HepG2 (cell line): ENCODE measurements at regions not wholly inside any gene's neighbourhood (a gene's known extent, or its start where the extent isn't known, plus 50 kb on each side); places are given as distances from the start of the nearest gene placed in this dataset.

Experiments used
- ATAC-seq: fragments of 200-7000 bp; cut with Tn5 transposase; 3 replicates; pipeline ENCODE4 v1.9.1; 2020; ENCODE audit warnings: mild to moderate bottlenecking, moderate library complexity
- BruUV-seq: library from RNA; stranded (reverse); fragments of 400-500 nt; replicated peaks from 2 replicates; lab custom pipeline; 2021; lab: Mats Ljungman, UMichigan
- CTCF ChIA-PET: fragments of 300-600 bp; formaldehyde crosslinking; extraction: SDS; loops from one replicate; lab custom pipeline; 2021; ENCODE audit warnings: low total read pairs, inconsistent platforms, low intra/inter-chr PET ratio; lab: Yijun Ruan, JAX
- POLR2A ChIA-PET: fragments of 350-600 bp; sonication (Branson Sonifier 250); formaldehyde crosslinking; loops from one replicate; lab custom pipeline; 2020; ENCODE audit warnings: antibody characterized with exemption, inconsistent platforms; lab: Yijun Ruan, JAX
- DNase-seq: peaks from one replicate; pipeline ENCODE4 v3.0.0-alpha.2; 2015; ENCODE audit warnings: low spot score
- FAIRE-seq: peaks from 3 replicates; lab custom pipeline; 2011; peaks lifted over from hg19 to GRCh38; lab: Jason Lieb, UNC
- H2AFZ ChIP-seq: one replicate; pipeline ENCODE4 v1.6.1; 2011; ENCODE audit warnings: low read length, inconsistent platforms
- H3K27ac ChIP-seq: fragments of 300-600 bp; 3 replicates; pipeline ENCODE4 v1.8.0; 2011; ENCODE audit warnings: mixed run types, mild to moderate bottlenecking, mixed read lengths, low read length, inconsistent platforms; ENCODE audit not compliant: insufficient read depth; ENCODE audit errors: extremely low read length
- H3K27me3 ChIP-seq, 2 experiments: fragments of 200-600 bp in 1 of 2; 2 replicates in 1 of 2; 3 replicates in 1 of 2; pipeline versions ENCODE4 v1.6.0 to v1.8.0; 2011; ENCODE audit warnings: low read length in 2 of 2, mild to moderate bottlenecking in 2 of 2, moderate library complexity in 2 of 2, inconsistent platforms in 1 of 2; ENCODE audit not compliant: insufficient read depth in 2 of 2, control insufficient read depth in 1 of 2
- H3K36me3 ChIP-seq, 2 experiments: fragments of 200-600 bp in 1 of 2; replicated peaks in 1 of 2; 2 replicates in 1 of 2; 3 replicates in 1 of 2; pipeline versions ENCODE4 v1.5.1 to v1.8.0; 2011; ENCODE audit warnings: low read length in 2 of 2, inconsistent platforms in 1 of 2; ENCODE audit not compliant: insufficient read depth in 2 of 2, control insufficient read depth in 1 of 2
- H3K4me1 ChIP-seq: 2 replicates; pipeline ENCODE4 v1.5.1; 2012; ENCODE audit warnings: low read length, inconsistent platforms; ENCODE audit not compliant: insufficient read depth
- H3K4me2 ChIP-seq: 2 replicates; pipeline ENCODE4 v1.6.0; 2011; ENCODE audit warnings: low read depth, low read length, inconsistent platforms
- H3K4me3 ChIP-seq, 3 experiments: fragments of 200-600 bp in 1 of 3; sonication (generic), shearing (Covaris generic) in 1 of 3; replicated peaks in 1 of 3; 2 replicates each; pipeline ENCODE4 v1.5.1; 2011 to 2016; ENCODE audit warnings: low read length in 3 of 3, inconsistent platforms in 2 of 3, low read depth in 2 of 3, mild to moderate bottlenecking in 2 of 3, control low read depth in 1 of 3, mixed read lengths in 1 of 3; ENCODE audit not compliant: insufficient read depth in 1 of 3
- H3K79me2 ChIP-seq: one replicate; pipeline ENCODE4 v1.6.1; 2011; ENCODE audit warnings: low read length, inconsistent platforms; ENCODE audit not compliant: insufficient read depth
- H3K9ac ChIP-seq: 2 replicates; pipeline ENCODE4 v1.6.0; 2011; ENCODE audit warnings: mild to moderate bottlenecking, low read depth, low read length, inconsistent platforms; ENCODE audit not compliant: insufficient read depth
- H3K9me3 ChIP-seq: 2 replicates; pipeline ENCODE4 v1.5.1; 2012; ENCODE audit warnings: mild to moderate bottlenecking, low read length
- H4K20me1 ChIP-seq: 2 replicates; pipeline ENCODE4 v1.6.0; 2011; ENCODE audit warnings: inconsistent platforms, mild to moderate bottlenecking, low read length, moderate library complexity; ENCODE audit not compliant: insufficient read depth
- CBX1 ChIP-seq: IDR thresholded peaks from one replicate; pipeline ENCODE4 v1.6.1; 2016; ENCODE audit warnings: antibody characterized with exemption, low read depth
- PCBP1 ChIP-seq: fragments of 200-400 bp; formaldehyde crosslinking; IDR thresholded peaks from 2 replicates; pipeline ENCODE4 v1.6.1; 2017; ENCODE audit warnings: mild to moderate bottlenecking, low read depth, low read length, borderline replicate concordance
- RXRA ChIP-seq: sonication (generic); formaldehyde crosslinking; IDR thresholded peaks from 2 replicates; pipeline ENCODE4 v1.5.1; 2020; ENCODE audit warnings: missing genetic modification reagents
- SOX13 ChIP-seq, 3 experiments: fragments of 450-650 bp in 1 of 3; sonication (generic) in 1 of 3; formaldehyde crosslinking in 1 of 3; IDR thresholded peaks in 2 of 3; conservative IDR thresholded peaks in 1 of 3; 2 replicates each; pipeline versions ENCODE4 v1.5.0 to v1.6.1; 2016 to 2020; ENCODE audit warnings: antibody characterized with exemption in 1 of 3, mild to moderate bottlenecking in 1 of 3, missing compliant biosample characterization in 1 of 3, missing genetic modification reagents in 1 of 3, moderate library complexity in 1 of 3
- ZFP1 ChIP-seq: IDR thresholded peaks from 2 replicates; pipeline ENCODE4 v1.6.1; 2016
- ZFP90 ChIP-seq: sonication (generic); formaldehyde crosslinking; IDR thresholded peaks from 2 replicates; pipeline ENCODE4 v1.8.0; 2022; ENCODE audit warnings: missing genetic modification reagents, mild to moderate bottlenecking, inconsistent platforms, borderline replicate concordance
- ZNF24 ChIP-seq: fragments of 450-650 bp; IDR thresholded peaks from 2 replicates; pipeline ENCODE4 v1.6.1; 2017; ENCODE audit warnings: antibody characterized with exemption, mild to moderate bottlenecking
- ZNF274 ChIP-seq: sonication (generic); formaldehyde crosslinking; IDR thresholded peaks from 2 replicates; pipeline ENCODE4 v1.5.1; 2020; ENCODE audit warnings: mild to moderate bottlenecking, missing genetic modification reagents
- ZNF646 ChIP-seq: sonication (generic); formaldehyde crosslinking; IDR thresholded peaks from 2 replicates; pipeline ENCODE4 v1.9.0; 2021; ENCODE audit warnings: mild to moderate bottlenecking, missing genetic modification reagents
- WGBS: methylation state at CpG from one replicate; pipeline ENCODE4 v1.1.6; 2017; ENCODE audit warnings: low lambda C conversion rate; 5-methylcytosine and 5-hydroxymethylcytosine counted together
- in situ Hi-C: cut with HindIII; loops from 2 replicates; pipeline ENCODE4 v1.10.0; 2017; ENCODE audit warnings: low pct_unique_long_range_greater_than_20kb; ENCODE audit not compliant: extremely low pct_ligation_motif_present
- intact Hi-C: fragments of 100-400 bp; cut with micrococcal nuclease; formaldehyde crosslinking; loops from one replicate; pipeline ENCODE4 v1.10.0; 2022; ENCODE audit not compliant: unreplicated experiment
- TF ChIP-seq, protein P1 (sequence below): sonication (generic); formaldehyde crosslinking; IDR thresholded peaks from 2 replicates; pipeline ENCODE4 v1.4.0; 2020; ENCODE audit warnings: mild to moderate bottlenecking, low read depth, missing genetic modification reagents

DNA sequence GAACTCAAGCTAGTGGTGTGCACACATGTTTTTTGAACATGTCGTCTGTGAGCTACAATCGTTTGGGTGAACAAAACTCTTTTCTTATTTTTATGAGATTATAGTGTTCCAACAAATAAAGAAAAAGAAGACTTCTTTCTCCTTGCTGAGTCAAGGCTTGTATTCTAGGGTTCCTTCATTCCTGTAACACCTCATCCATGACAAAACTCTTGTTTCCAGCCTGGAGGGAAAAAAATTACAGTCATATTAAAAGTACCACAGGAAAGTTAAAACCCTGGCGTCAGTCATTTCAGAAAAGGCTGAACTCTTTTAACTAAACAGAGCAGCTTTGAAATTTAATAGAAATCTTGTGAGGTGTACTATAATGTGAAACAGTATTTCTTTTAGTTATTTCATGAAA, 79.2 kb upstream of the BOD1L1 start:
- DNase-seq (no peak), ATAC-seq (no peak), FAIRE-seq (no peak)
- in situ Hi-C loops = no loop called here
- ChIA-PET CTCF (no interaction called here), POLR2A (no interaction called here)
- WGBS = 39% methylated on average over 3 of the region's 3 CpGs
- no peak overlapping the region for H3K4me3 ChIP-seq
- no peaks in the 10 kb centered on the region for H3K79me2 ChIP-seq
- H3K36me3 ChIP-seq = no peaks in the 10 kb centered on the region
- intact Hi-C loops = no loop called here
- H3K9ac ChIP-seq = no peak overlapping the region
- no peaks in the 10 kb centered on the region; a peak in 1 of 5 replicates for H3K27me3 ChIP-seq
- no TSS peak for BruUV-seq
- no peak overlapping the region for H3K4me2 ChIP-seq
- H3K27ac ChIP-seq = no peak overlapping the region
- H3K9me3 ChIP-seq = 0 out of 2 replicates have a peak, but pooled peaks cover 7% of the 10 kb centered on the region
- H2AFZ ChIP-seq = no peak overlapping the region
- no peaks in the 10 kb centered on the region for H4K20me1 ChIP-seq
- H3K4me1 ChIP-seq = peaks cover 7% of the 10 kb centered on the region
- TF ChIP-seq ZFP90 (CRISPR knock-in tag) (no peak), SOX13 (IDR thresholded peaks at IDR 0.05) (no peak), SOX13 (CRISPR knock-in tag; conservative IDR thresholded peaks at IDR 0.05 in 1 of 2, IDR thresholded peaks at IDR 0.05 in 1 of 2) (no peak), RXRA (no peak), PCBP1 (no peak), ZNF646 (no peak), ZFP1 (CRISPR knock-in tag) (no peak), ZNF274 (CRISPR knock-in tag) (no peak), ZNF24 (no peak), CBX1 (no peak)
- TF ChIP-seq, protein P1, sequence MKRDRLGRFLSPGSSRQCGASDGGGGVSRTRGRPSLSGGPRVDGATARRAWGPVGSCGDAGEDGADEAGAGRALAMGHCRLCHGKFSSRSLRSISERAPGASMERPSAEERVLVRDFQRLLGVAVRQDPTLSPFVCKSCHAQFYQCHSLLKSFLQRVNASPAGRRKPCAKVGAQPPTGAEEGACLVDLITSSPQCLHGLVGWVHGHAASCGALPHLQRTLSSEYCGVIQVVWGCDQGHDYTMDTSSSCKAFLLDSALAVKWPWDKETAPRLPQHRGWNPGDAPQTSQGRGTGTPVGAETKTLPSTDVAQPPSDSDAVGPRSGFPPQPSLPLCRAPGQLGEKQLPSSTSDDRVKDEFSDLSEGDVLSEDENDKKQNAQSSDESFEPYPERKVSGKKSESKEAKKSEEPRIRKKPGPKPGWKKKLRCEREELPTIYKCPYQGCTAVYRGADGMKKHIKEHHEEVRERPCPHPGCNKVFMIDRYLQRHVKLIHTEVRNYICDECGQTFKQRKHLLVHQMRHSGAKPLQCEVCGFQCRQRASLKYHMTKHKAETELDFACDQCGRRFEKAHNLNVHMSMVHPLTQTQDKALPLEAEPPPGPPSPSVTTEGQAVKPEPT (CRISPR knock-in tag) = no peak
